ENCODE measurements at regions not wholly inside any gene's neighbourhood (a gene's known extent, or its start where the extent isn't known, plus 50 kb on each side); places are given as distances from the start of the nearest gene placed in this dataset.
A peak's percentile ranks its signal among the peaks of the same experiment; 100 is the strongest.

- Histone ChIP-seq H3K4me3 (ENCODE audit: insufficient read depth in 1 of 2, low read depth in 1 of 2, low read length in 2 of 2) (no peak overlapping the region), H3K14ac (ENCODE audit: low read length in 2 of 2) (no peak overlapping the region), H3K9me3 (ENCODE audit: control insufficient read depth, low read length) (peaks cover 7% of the 10 kb centered on the region), H3K23ac (ENCODE audit: low read length in 2 of 2) (no peak overlapping the region), H3K18ac (ENCODE audit: low read depth in 1 of 2, low read length in 2 of 2) (no peak overlapping the region), H2BK5ac (ENCODE audit: low read depth, low read length, poor library complexity, severe bottlenecking) (no peak overlapping the region), H4K91ac (ENCODE audit: low read length) (no peak overlapping the region), H3K27ac (ENCODE audit: low read length, poor library complexity, severe bottlenecking) (no peak overlapping the region), H3K9ac (ENCODE audit: low read length) (peak overlapping the region; percentile 79), H2BK12ac (ENCODE audit: low read length in 2 of 2) (no peak overlapping the region), H2AK5ac (ENCODE audit: low read length, severe bottlenecking) (no peak overlapping the region), H3K4me2 (ENCODE audit: low read length, poor library complexity, severe bottlenecking) (no peak overlapping the region), H2BK120ac (ENCODE audit: low read depth, low read length) (no peak overlapping the region), H4K8ac (ENCODE audit: low read length) (no peak overlapping the region), H3K4me1 (ENCODE audit: control insufficient read depth, insufficient read depth, low read depth, low read length) (peaks cover 1% of the 10 kb centered on the region), H2BK15ac (ENCODE audit: low read depth, poor library complexity, severe bottlenecking) (no peak overlapping the region), H2AFZ (ENCODE audit: low read depth, low read length) (no peak overlapping the region), H3K4ac (ENCODE audit: low read depth in 1 of 2, low read length in 2 of 2) (no peak overlapping the region), H3K79me1 (replicated peaks; ENCODE audit: low read length, poor library complexity, severe bottlenecking) (no peaks in the 10 kb centered on the region), H3K27me3 (ENCODE audit: control insufficient read depth in 1 of 2, insufficient read depth in 1 of 2, low read length in 2 of 2) (no peaks in the 10 kb centered on the region), H3K36me3 (ENCODE audit: control insufficient read depth in 1 of 2, insufficient read depth in 2 of 2, low read depth in 1 of 2, low read length in 2 of 2) (no peaks in the 10 kb centered on the region)
- peak; percentile 87 for DNase-seq
- WGBS: 36% methylated on average over 3 of the region's 4 CpGs
Observed at GRCh38 chr21:28805885-28806284, 186.8 kb downstream of the LTN1 start.

DNA sequence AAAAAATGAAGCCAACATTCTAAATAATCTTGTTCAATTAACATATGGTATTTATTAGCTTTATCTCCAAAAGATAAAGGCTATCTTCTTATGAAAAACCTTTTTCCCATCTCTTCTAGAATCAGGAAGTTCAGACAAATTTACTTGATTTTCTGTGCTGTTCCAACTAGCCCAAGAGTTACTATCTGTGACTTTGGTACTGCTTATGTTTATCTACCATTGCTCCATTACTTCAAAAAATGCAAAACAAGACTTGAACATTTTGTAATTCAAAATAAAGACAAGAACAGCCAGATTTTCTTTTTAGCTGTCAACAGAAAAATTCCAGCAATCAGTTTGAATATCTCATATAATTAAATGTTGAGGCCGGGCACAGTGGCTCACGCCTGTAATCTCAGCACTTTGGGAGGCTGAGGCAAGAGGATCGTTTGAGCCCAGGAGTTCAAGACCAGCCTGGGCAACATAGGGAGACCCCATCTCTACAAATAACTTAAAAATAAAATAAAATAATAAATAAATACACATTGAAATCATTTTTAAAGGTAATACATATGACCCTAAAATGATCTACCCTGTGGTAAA lies 188.5 kb downstream of the LTN1 start:
- H3K14ac ChIP-seq (ENCODE audit: low read length in 2 of 2): no peak overlapping the region
- H2BK12ac ChIP-seq (ENCODE audit: low read length in 2 of 2): no peak overlapping the region
- H2AFZ ChIP-seq (ENCODE audit: low read depth, low read length): no peak overlapping the region
- H3K9ac ChIP-seq (ENCODE audit: low read length): no peak overlapping the region
- no peak overlapping the region for H3K4ac ChIP-seq (ENCODE audit: low read depth in 1 of 2, low read length in 2 of 2)
- H3K4me3 ChIP-seq (ENCODE audit: insufficient read depth in 1 of 2, low read depth in 1 of 2, low read length in 2 of 2): no peak overlapping the region
- no peak overlapping the region for H3K18ac ChIP-seq (ENCODE audit: low read depth in 1 of 2, low read length in 2 of 2)
- no peak overlapping the region for H3K23ac ChIP-seq (ENCODE audit: low read length in 2 of 2)
- peaks cover 7% of the 10 kb centered on the region for H3K9me3 ChIP-seq (ENCODE audit: control insufficient read depth, low read length)
- no peaks in the 10 kb centered on the region for H3K36me3 ChIP-seq (ENCODE audit: control insufficient read depth in 1 of 2, insufficient read depth in 2 of 2, low read depth in 1 of 2, low read length in 2 of 2)
- H3K27ac ChIP-seq (ENCODE audit: low read length, poor library complexity, severe bottlenecking): no peak overlapping the region
- no peak overlapping the region for H3K4me2 ChIP-seq (ENCODE audit: low read length, poor library complexity, severe bottlenecking)
- no peak overlapping the region for H4K91ac ChIP-seq (ENCODE audit: low read length)
- no peaks in the 10 kb centered on the region for H3K79me1 ChIP-seq (replicated peaks; ENCODE audit: low read length, poor library complexity, severe bottlenecking)
- no peak overlapping the region for H2BK5ac ChIP-seq (ENCODE audit: low read depth, low read length, poor library complexity, severe bottlenecking)
- peaks cover 1% of the 10 kb centered on the region for H3K4me1 ChIP-seq (ENCODE audit: control insufficient read depth, insufficient read depth, low read depth, low read length)
- H2AK5ac ChIP-seq (ENCODE audit: low read length, severe bottlenecking): no peak overlapping the region
- DNase-seq: no peak
- H4K8ac ChIP-seq (ENCODE audit: low read length): no peak overlapping the region
- H3K27me3 ChIP-seq (ENCODE audit: control insufficient read depth in 1 of 2, insufficient read depth in 1 of 2, low read length in 2 of 2): no peaks in the 10 kb centered on the region
- 100% methylated on average over 2 of the region's 3 CpGs for WGBS
- no peak overlapping the region for H2BK120ac ChIP-seq (ENCODE audit: low read depth, low read length)
- H2BK15ac ChIP-seq (ENCODE audit: low read depth, poor library complexity, severe bottlenecking): no peak overlapping the region

- Histone ChIP-seq H3K4me2 (ENCODE audit: low read length, poor library complexity, severe bottlenecking) (no peak overlapping the region), H3K4me3 (ENCODE audit: insufficient read depth in 1 of 2, low read depth in 1 of 2, low read length in 2 of 2) (no peak overlapping the region), H2BK15ac (ENCODE audit: low read depth, poor library complexity, severe bottlenecking) (no peak overlapping the region), H3K9me3 (ENCODE audit: control insufficient read depth, low read length) (no peaks in the 10 kb centered on the region), H3K9ac (ENCODE audit: low read length) (no peak overlapping the region), H2BK120ac (ENCODE audit: low read depth, low read length) (no peak overlapping the region), H4K91ac (ENCODE audit: low read length) (no peak overlapping the region), H3K4me1 (ENCODE audit: control insufficient read depth, insufficient read depth, low read depth, low read length) (peaks cover 1% of the 10 kb centered on the region), H3K36me3 (ENCODE audit: control insufficient read depth in 1 of 2, insufficient read depth in 2 of 2, low read depth in 1 of 2, low read length in 2 of 2) (no peaks in the 10 kb centered on the region), H3K79me1 (replicated peaks; ENCODE audit: low read length, poor library complexity, severe bottlenecking) (no peaks in the 10 kb centered on the region), H3K4ac (ENCODE audit: low read depth in 1 of 2, low read length in 2 of 2) (no peak overlapping the region), H2AK5ac (ENCODE audit: low read length, severe bottlenecking) (no peak overlapping the region), H3K23ac (ENCODE audit: low read length in 2 of 2) (no peak overlapping the region), H3K27ac (ENCODE audit: low read length, poor library complexity, severe bottlenecking) (no peak overlapping the region), H4K8ac (ENCODE audit: low read length) (no peak overlapping the region), H2BK5ac (ENCODE audit: low read depth, low read length, poor library complexity, severe bottlenecking) (no peak overlapping the region), H3K18ac (ENCODE audit: low read depth in 1 of 2, low read length in 2 of 2) (no peak overlapping the region), H3K27me3 (ENCODE audit: control insufficient read depth in 1 of 2, insufficient read depth in 1 of 2, low read length in 2 of 2) (no peaks in the 10 kb centered on the region), H2AFZ (ENCODE audit: low read depth, low read length) (no peak overlapping the region), H3K14ac (ENCODE audit: low read length in 2 of 2) (no peak overlapping the region), H2BK12ac (ENCODE audit: low read length in 2 of 2) (no peak overlapping the region)
- WGBS: no CpG with 5 or more reads among the region's 1 CpG
- DNase-seq: peak; percentile 65
Observed at GRCh38 chr21:28801906-28802305, 190.8 kb downstream of the LTN1 start.

DNA sequence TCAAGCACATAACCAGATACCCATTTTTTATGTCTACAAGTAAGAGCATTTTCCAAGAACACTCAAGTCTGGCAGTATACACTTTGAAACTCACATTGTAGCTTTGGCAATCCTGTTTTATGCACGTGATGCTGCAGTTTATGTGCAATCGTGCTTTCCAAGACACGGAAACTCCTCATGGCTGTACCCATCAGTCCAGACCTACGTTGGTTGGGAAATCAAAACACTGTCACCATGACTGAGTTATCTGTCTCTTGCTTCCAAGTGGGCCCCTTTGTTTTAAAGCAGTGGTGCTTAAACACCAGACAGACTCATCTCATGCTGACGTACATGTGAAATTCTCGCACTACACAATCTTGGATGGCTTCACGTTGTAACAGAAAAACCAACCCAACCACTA lies 192.8 kb downstream of the LTN1 start:
- no peak overlapping the region for H3K18ac ChIP-seq (ENCODE audit: low read depth in 1 of 2, low read length in 2 of 2)
- 81% methylated on average over 5 of the region's 7 CpGs for WGBS
- H2BK15ac ChIP-seq (ENCODE audit: low read depth, poor library complexity, severe bottlenecking): no peak overlapping the region
- H3K9me3 ChIP-seq (ENCODE audit: control insufficient read depth, low read length): no peaks in the 10 kb centered on the region
- no peak overlapping the region for H3K27ac ChIP-seq (ENCODE audit: low read length, poor library complexity, severe bottlenecking)
- DNase-seq: peak; percentile 57
- H2AFZ ChIP-seq (ENCODE audit: low read depth, low read length): no peak overlapping the region
- no peaks in the 10 kb centered on the region for H3K4me1 ChIP-seq (ENCODE audit: control insufficient read depth, insufficient read depth, low read depth, low read length)
- no peak overlapping the region for H2AK5ac ChIP-seq (ENCODE audit: low read length, severe bottlenecking)
- no peaks in the 10 kb centered on the region for H3K36me3 ChIP-seq (ENCODE audit: control insufficient read depth in 1 of 2, insufficient read depth in 2 of 2, low read depth in 1 of 2, low read length in 2 of 2)
- no peaks in the 10 kb centered on the region for H3K79me1 ChIP-seq (replicated peaks; ENCODE audit: low read length, poor library complexity, severe bottlenecking)
- no peak overlapping the region for H2BK5ac ChIP-seq (ENCODE audit: low read depth, low read length, poor library complexity, severe bottlenecking)
- no peak overlapping the region for H4K91ac ChIP-seq (ENCODE audit: low read length)
- no peak overlapping the region for H2BK12ac ChIP-seq (ENCODE audit: low read length in 2 of 2)
- no peak overlapping the region for H3K4me3 ChIP-seq (ENCODE audit: insufficient read depth in 1 of 2, low read depth in 1 of 2, low read length in 2 of 2)
- no peak overlapping the region for H3K9ac ChIP-seq (ENCODE audit: low read length)
- no peak overlapping the region for H3K4ac ChIP-seq (ENCODE audit: low read depth in 1 of 2, low read length in 2 of 2)
- no peak overlapping the region for H3K14ac ChIP-seq (ENCODE audit: low read length in 2 of 2)
- no peaks in the 10 kb centered on the region for H3K27me3 ChIP-seq (ENCODE audit: control insufficient read depth in 1 of 2, insufficient read depth in 1 of 2, low read length in 2 of 2)
- no peak overlapping the region for H2BK120ac ChIP-seq (ENCODE audit: low read depth, low read length)
- no peak overlapping the region for H4K8ac ChIP-seq (ENCODE audit: low read length)
- no peak overlapping the region for H3K23ac ChIP-seq (ENCODE audit: low read length in 2 of 2)
- no peak overlapping the region for H3K4me2 ChIP-seq (ENCODE audit: low read length, poor library complexity, severe bottlenecking)
